ENCODE measurements at regions not wholly inside any gene's neighbourhood (a gene's known extent, or its start where the extent isn't known, plus 50 kb on each side); places are given as distances from the start of the nearest gene placed in this dataset.
"Not testable (repeated sequence)": the region's sequence is repeated elsewhere in the genome, so short reads cannot be mapped to it uniquely, and the experiment has no call there.

DNA sequence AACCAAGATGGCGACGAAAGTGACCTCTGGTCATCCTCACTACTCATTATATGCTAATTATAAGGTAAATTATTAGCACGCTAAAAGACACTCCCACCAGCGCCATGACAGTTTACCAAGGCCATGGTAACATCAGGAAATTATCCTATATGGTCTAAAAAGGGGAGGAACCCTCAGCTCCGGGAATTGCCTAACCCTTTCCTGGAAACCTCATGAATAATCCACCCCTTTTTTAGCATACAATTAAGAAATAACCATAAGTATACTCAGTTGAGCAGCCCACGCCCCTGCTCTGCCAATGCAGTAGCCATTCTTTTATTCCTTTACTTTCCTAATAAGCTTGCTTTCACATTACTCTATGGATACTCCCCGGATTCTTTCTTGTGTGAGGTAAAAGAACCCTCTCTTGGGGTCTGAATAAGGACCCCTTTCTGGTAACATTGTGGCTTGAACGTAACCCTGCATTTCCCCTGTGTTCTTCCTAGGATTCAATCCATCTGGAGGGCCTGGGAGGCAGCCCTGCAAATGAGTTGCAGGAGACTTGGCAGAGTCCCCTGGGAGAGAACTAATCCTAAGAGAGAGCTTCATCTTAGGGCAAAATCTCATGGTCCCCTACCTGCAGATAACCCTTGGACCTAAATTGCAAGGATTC lies 225.6 kb upstream of the JARID2 start:
- DNase-seq (ENCODE audit: low read depth in 2 of 2): no peak
- TF ChIP-seq, protein P1, sequence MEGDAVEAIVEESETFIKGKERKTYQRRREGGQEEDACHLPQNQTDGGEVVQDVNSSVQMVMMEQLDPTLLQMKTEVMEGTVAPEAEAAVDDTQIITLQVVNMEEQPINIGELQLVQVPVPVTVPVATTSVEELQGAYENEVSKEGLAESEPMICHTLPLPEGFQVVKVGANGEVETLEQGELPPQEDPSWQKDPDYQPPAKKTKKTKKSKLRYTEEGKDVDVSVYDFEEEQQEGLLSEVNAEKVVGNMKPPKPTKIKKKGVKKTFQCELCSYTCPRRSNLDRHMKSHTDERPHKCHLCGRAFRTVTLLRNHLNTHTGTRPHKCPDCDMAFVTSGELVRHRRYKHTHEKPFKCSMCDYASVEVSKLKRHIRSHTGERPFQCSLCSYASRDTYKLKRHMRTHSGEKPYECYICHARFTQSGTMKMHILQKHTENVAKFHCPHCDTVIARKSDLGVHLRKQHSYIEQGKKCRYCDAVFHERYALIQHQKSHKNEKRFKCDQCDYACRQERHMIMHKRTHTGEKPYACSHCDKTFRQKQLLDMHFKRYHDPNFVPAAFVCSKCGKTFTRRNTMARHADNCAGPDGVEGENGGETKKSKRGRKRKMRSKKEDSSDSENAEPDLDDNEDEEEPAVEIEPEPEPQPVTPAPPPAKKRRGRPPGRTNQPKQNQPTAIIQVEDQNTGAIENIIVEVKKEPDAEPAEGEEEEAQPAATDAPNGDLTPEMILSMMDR (IDR thresholded peaks at IDR 0.05; ENCODE audit: low read depth, low read length): no peak
- no peak overlapping the region for H3K4me3 ChIP-seq (replicated peaks in 1 of 2; ENCODE audit: low read depth in 2 of 2, low read length in 2 of 2)

DNA sequence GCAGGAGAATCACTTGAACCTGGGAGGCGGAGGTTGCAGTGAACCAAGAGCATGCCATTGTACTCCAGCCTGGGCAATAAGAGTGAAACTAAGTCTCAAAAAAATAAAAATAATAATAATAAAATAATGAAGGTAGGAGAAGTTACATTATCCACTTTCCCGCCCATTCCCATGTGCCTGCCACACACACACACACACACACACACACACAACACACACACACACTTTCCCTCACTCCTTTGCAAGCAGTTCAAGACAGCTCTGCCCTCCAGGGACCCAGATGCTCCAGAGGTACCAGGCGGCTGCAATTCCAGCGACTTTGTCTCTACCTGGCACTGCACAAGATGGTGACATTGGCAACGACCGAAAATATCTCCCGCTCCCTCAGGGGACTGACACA lies 224.8 kb upstream of the JARID2 start:
- DNase-seq (ENCODE audit: low read depth in 2 of 2): no peak

DNA sequence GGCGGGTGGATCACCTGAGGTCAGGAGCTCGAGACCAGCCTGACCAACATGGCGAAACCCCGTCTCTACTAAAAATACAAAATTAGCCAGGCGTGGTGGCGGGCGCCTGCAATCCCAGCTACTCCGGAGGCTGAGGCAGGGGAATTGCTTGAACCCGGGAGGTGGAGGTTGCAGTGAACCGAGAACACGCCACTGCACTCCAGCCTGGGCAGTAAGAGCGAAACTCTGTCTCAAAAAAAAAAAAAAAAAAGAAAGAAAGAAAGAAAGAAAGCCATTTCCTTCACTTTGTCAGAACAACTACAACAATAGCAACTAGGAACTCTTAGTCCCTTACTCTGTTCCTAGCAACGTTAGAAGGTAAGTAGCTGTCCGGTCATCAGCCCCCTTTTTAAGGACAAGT lies 222.9 kb upstream of the JARID2 start:
- not testable (repeated sequence) for H3K4me3 ChIP-seq (replicated peaks in 1 of 2; ENCODE audit: low read depth in 2 of 2, low read length in 2 of 2); DNase-seq (ENCODE audit: low read depth in 2 of 2)

More for the DNA sequence above, 224.8 kb upstream of the JARID2 start:
- TF ChIP-seq, protein P1 (IDR thresholded peaks at IDR 0.05; ENCODE audit: low read depth, low read length): no peak
- no peak overlapping the region for H3K4me3 ChIP-seq (replicated peaks in 1 of 2; ENCODE audit: low read depth in 2 of 2, low read length in 2 of 2)

DNA sequence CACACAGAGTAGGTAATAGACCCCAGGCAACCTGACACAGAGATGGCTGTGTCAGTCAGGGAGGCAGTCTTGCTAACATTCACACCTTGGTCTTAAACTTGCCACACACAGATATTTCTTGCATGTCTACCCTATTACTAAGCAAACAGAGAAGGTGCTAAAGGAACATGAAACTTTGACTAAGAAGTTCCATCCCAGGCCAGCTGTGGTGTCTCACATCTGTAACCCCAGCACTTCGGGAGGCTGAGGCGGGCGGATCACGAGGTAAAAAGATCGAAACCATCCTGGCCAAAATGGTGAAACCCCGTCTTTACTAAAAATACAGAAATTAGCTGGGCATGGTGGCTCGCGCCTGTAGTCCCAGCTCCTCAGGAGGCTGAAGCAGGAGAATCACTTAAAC lies 222.4 kb upstream of the JARID2 start:
- TF ChIP-seq, protein P1 (IDR thresholded peaks at IDR 0.05; ENCODE audit: low read depth, low read length): no peak
- no peak for DNase-seq (ENCODE audit: low read depth in 2 of 2)
- H3K4me3 ChIP-seq (replicated peaks in 1 of 2; ENCODE audit: low read depth in 2 of 2, low read length in 2 of 2): no peak overlapping the region

DNA sequence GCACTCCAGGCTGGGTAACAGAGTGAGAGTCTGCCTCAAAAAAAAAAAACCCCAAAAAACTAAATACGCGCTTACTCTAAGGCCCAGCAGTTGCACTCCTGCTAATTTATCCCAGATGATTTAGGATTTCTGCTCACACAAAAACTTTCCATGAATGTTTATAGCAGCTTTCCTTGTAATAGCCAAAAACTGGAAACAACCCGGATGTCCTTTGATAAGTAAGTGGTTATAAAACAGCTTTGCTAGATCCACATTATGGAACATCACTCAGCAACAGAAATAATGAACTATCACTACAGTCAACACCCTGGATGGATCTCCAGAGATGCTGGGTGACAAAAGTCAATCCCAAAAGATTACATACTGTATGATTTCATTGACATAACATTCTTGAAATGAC lies 220.4 kb upstream of the JARID2 start:
- TF ChIP-seq, protein P1 (IDR thresholded peaks at IDR 0.05; ENCODE audit: low read depth, low read length): no peak
- H3K4me3 ChIP-seq (replicated peaks in 1 of 2; ENCODE audit: low read depth in 2 of 2, low read length in 2 of 2): no peak overlapping the region
- no peak for DNase-seq (ENCODE audit: low read depth in 2 of 2)

DNA sequence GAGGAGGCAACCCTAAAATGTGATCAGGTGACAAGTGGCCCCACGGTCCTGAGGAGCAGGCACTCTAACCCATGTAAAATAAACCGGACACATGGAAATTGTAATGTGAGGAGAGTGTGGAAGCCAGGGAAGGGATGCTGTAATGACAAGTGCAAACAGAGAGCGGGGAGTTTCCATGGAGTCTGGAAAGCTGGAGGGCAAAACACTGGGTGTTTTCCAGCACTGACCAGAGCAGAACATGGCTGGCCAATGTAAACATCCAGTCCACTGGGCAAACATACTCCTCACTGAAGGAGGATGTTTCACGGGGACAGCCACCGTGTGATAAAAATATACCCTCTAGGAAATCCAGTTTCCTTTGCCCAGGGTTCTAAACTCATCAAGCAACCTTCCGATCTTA lies 219.0 kb upstream of the JARID2 start:
- no peak overlapping the region for H3K4me3 ChIP-seq (replicated peaks in 1 of 2; ENCODE audit: low read depth in 2 of 2, low read length in 2 of 2)
- TF ChIP-seq, protein P1 (IDR thresholded peaks at IDR 0.05; ENCODE audit: low read depth, low read length): no peak
- peak in 1 of 2 donors; percentile 17 for DNase-seq (ENCODE audit: low read depth in 2 of 2)

DNA sequence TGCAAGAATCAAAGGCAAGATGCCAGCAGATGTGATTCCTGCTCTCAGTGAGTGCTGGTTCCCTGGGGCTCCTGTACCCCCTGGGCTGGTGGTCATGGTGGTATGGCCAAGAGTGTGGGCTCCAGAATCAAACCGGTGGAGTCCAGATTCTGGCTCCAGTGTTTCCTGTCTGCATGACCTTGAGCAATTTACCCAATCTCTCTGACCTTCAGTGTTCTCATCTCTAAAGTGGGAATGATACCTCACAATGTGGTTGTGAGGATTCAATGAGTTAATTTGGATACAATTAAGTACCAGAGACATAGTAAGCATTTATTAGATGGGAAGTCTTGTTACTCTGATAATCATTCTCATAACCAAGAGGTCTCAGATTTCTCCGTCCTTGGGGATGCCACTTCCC lies 218.4 kb upstream of the JARID2 start:
- TF ChIP-seq, protein P1 (IDR thresholded peaks at IDR 0.05; ENCODE audit: low read depth, low read length): no peak
- H3K4me3 ChIP-seq (replicated peaks in 1 of 2; ENCODE audit: low read depth in 2 of 2, low read length in 2 of 2): no peak overlapping the region
- no peak for DNase-seq (ENCODE audit: low read depth in 2 of 2)
